Calu3 (cell line): ENCODE measurements at regions not wholly inside any gene's neighbourhood (a gene's known extent, or its start where the extent isn't known, plus 50 kb on each side); places are given as distances from the start of the nearest gene placed in this dataset.

Source experiments
- BruUV-seq: library from RNA; stranded (reverse); fragments of 400-500 nt; replicated peaks from 2 replicates; lab custom pipeline; 2021; lab: Mats Ljungman, UMichigan
- CTCF ChIA-PET: fragments of 300-600 bp; sonication (Branson Sonifier 250); formaldehyde crosslinking; loops from one replicate; lab custom pipeline; 2022; ENCODE audit warnings: antibody characterized with exemption; lab: Charles Lee
- DNase-seq: peaks from one replicate; pipeline ENCODE4 v3.0.0; 2022
- H3K27ac Mint-ChIP-seq: one replicate; pipeline ENCODE4 v1.8.0; 2022; ENCODE audit warnings: mixed read lengths; ENCODE audit not compliant: unreplicated experiment
- H3K27me3 Mint-ChIP-seq: one replicate; pipeline ENCODE4 v1.8.0; 2022; ENCODE audit warnings: mixed read lengths; ENCODE audit not compliant: unreplicated experiment
- H3K36me3 Mint-ChIP-seq: one replicate; pipeline ENCODE4 v1.8.0; 2022; ENCODE audit warnings: mild to moderate bottlenecking, moderate library complexity, mixed read lengths; ENCODE audit not compliant: insufficient read depth, unreplicated experiment
- H3K4me1 Mint-ChIP-seq: one replicate; pipeline ENCODE4 v1.8.0; 2022; ENCODE audit warnings: mild to moderate bottlenecking, low read depth, mixed read lengths; ENCODE audit not compliant: unreplicated experiment
- H3K4me3 Mint-ChIP-seq: one replicate; pipeline ENCODE4 v1.8.0; 2022; ENCODE audit warnings: mild to moderate bottlenecking, low read depth, moderate library complexity, mixed read lengths; ENCODE audit not compliant: unreplicated experiment
- H3K9me3 Mint-ChIP-seq: one replicate; pipeline ENCODE4 v1.8.0; 2022; ENCODE audit warnings: low read depth, mixed read lengths; ENCODE audit not compliant: unreplicated experiment
- intact Hi-C: fragments of 100-400 bp; cut with micrococcal nuclease; formaldehyde crosslinking; loops from one replicate; pipeline ENCODE4 v1.10.0; 2022; ENCODE audit not compliant: unreplicated experiment
- TF ChIP-seq, protein P1 (sequence below): fragments of 200-600 bp; IDR thresholded peaks from one replicate; pipeline ENCODE4 v1.8.0; 2022; ENCODE audit warnings: antibody characterized with exemption; ENCODE audit not compliant: unreplicated experiment

DNA sequence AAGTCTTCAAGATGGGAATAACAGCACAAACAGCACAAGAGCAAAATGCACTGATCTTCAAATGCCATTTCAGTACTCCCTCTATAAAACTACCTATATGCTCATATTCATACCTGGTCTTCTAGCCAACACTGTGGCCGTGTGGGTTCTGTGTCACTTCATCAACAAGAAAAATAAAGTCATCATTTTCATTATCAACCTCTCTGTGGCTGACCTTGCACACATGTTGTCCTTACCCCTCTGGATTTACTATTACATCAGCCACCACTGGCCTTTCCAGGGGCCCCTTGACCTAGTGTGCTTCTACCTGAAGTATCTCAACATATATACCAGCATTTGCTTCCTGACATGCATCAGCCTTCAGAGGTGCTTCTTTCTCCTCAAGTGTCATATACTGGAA, 59.6 kb upstream of the GPR174 start:
- CTCF ChIA-PET: no interaction called here
- intact Hi-C loops: loop anchor here (5.0 kb wide), 3 partner anchors 327 to 528 kb away; no protein-coding TSS in a partner anchor
- Mint-ChIP-seq H3K4me1 (no peaks in the 10 kb centered on the region), H3K27me3 (no peaks in the 10 kb centered on the region), H3K36me3 (no peaks in the 10 kb centered on the region), H3K9me3 (no peaks in the 10 kb centered on the region), H3K4me3 (no peak overlapping the region), H3K27ac (no peak overlapping the region)
- TF ChIP-seq, protein P1, sequence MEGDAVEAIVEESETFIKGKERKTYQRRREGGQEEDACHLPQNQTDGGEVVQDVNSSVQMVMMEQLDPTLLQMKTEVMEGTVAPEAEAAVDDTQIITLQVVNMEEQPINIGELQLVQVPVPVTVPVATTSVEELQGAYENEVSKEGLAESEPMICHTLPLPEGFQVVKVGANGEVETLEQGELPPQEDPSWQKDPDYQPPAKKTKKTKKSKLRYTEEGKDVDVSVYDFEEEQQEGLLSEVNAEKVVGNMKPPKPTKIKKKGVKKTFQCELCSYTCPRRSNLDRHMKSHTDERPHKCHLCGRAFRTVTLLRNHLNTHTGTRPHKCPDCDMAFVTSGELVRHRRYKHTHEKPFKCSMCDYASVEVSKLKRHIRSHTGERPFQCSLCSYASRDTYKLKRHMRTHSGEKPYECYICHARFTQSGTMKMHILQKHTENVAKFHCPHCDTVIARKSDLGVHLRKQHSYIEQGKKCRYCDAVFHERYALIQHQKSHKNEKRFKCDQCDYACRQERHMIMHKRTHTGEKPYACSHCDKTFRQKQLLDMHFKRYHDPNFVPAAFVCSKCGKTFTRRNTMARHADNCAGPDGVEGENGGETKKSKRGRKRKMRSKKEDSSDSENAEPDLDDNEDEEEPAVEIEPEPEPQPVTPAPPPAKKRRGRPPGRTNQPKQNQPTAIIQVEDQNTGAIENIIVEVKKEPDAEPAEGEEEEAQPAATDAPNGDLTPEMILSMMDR: no peak
- DNase-seq: no peak
- BruUV-seq: no TSS peak

GRCh38 chrX:79089896-79090584, 54.4 kb upstream of the GPR174 start:
- BruUV-seq: no TSS peak
- intact Hi-C loops: no loop called here
- Mint-ChIP-seq H3K4me3 (no peak overlapping the region), H3K4me1 (no peaks in the 10 kb centered on the region), H3K9me3 (peaks cover 3% of the 10 kb centered on the region), H3K27me3 (no peaks in the 10 kb centered on the region), H3K36me3 (no peaks in the 10 kb centered on the region), H3K27ac (no peak overlapping the region)
- no peak for DNase-seq
- CTCF ChIA-PET: no interaction called here
- TF ChIP-seq, protein P1: no peak

GRCh38 chrX:79094075-79094832, 50.2 kb upstream of the GPR174 start:
- CTCF ChIA-PET: no interaction called here
- intact Hi-C loops: no loop called here
- Mint-ChIP-seq H3K9me3 (peaks cover 3% of the 10 kb centered on the region), H3K36me3 (no peaks in the 10 kb centered on the region), H3K27me3 (no peaks in the 10 kb centered on the region), H3K4me3 (no peak overlapping the region), H3K27ac (no peak overlapping the region), H3K4me1 (no peaks in the 10 kb centered on the region)
- no peak for DNase-seq
- no TSS peak for BruUV-seq
- TF ChIP-seq, protein P1: no peak
